Small intestine (tissue), 7 donors: ENCODE measurements at regions not wholly inside any gene's neighbourhood (a gene's known extent, or its start where the extent isn't known, plus 50 kb on each side); places are given as distances from the start of the nearest gene placed in this dataset.

Experiments
- DNase-seq, 2 donors: peaks; one replicate each; pipeline versions ENCODE4 v3.0.0 to v3.0.0-alpha.2; 2013
- FAIRE-seq: peaks from 2 replicates; lab custom pipeline; 2012; peaks lifted over from hg19 to GRCh38; lab: Jason Lieb, UNC
- H3K27ac ChIP-seq, 3 donors: one replicate each; pipeline ENCODE4 v1.5.1; 2013; ENCODE audit warnings: low read length in 2 of 3, mild to moderate bottlenecking in 2 of 3, control low read depth in 1 of 3, inconsistent platforms in 1 of 3, low read depth in 1 of 3, moderate library complexity in 1 of 3
- H3K27me3 ChIP-seq, 3 donors: one replicate each; pipeline ENCODE4 v1.6.1; 2013; ENCODE audit warnings: low read length in 3 of 3, inconsistent platforms in 1 of 3; ENCODE audit not compliant: control insufficient read depth in 3 of 3, insufficient read depth in 3 of 3
- H3K36me3 ChIP-seq, 3 donors: one replicate each; pipeline ENCODE4 v1.6.1; 2013; ENCODE audit warnings: low read length in 3 of 3, inconsistent platforms in 1 of 3, low read depth in 1 of 3, mild to moderate bottlenecking in 1 of 3, moderate library complexity in 1 of 3; ENCODE audit not compliant: control insufficient read depth in 3 of 3, insufficient read depth in 2 of 3
- H3K4me1 ChIP-seq, 3 donors: one replicate each; pipeline ENCODE4 v1.6.1; 2013; ENCODE audit warnings: low read length in 2 of 3, inconsistent platforms in 1 of 3, low read depth in 1 of 3, mild to moderate bottlenecking in 1 of 3, moderate library complexity in 1 of 3; ENCODE audit not compliant: control insufficient read depth in 3 of 3, insufficient read depth in 2 of 3
- H3K4me3 ChIP-seq, 3 donors: one replicate each; pipeline ENCODE4 v1.5.1; 2013; ENCODE audit warnings: low read length in 3 of 3, control low read depth in 1 of 3, inconsistent platforms in 1 of 3, low read depth in 1 of 3, mild to moderate bottlenecking in 1 of 3, moderate library complexity in 1 of 3
- H3K9me3 ChIP-seq, 2 donors: one replicate each; pipeline ENCODE4 v1.6.1; 2013; ENCODE audit warnings: low read depth in 1 of 2, low read length in 1 of 2; ENCODE audit not compliant: control insufficient read depth in 2 of 2, insufficient read depth in 1 of 2
- WGBS, 3 donors: extraction: QIAGEN DNeasy Blood & Tissue Kit; methylation state at CpG; one replicate each; pipeline ENCODE4 v1.1.7; 2013; 5-methylcytosine and 5-hydroxymethylcytosine counted together
- donor health status: healthy with polysubstance abuse.
- donor health status: control.
- donor health status: control.
- donor health status: Bipolar disorder and iron deficiency.
- donor health status: healthy.

DNA sequence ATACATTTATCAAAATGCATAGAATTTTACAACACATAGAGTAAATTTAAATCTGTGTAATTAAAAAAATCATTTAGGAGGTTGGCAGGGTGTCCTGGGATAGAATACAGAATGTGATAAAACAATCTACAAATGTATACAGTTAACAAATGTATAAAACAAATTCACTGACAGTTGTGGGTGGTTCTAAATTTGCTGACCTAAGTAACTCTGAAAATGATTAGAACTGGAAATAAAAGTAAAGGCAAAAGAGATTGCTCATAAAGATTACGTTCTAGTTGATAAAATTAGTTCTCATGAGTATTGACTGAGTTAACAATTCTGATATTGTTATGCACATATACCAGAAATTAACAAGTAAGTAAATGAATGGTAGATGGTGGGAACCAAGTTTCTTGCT is 1827.3 kb upstream of the FLRT2 start:
- DNase-seq = no peak

DNA sequence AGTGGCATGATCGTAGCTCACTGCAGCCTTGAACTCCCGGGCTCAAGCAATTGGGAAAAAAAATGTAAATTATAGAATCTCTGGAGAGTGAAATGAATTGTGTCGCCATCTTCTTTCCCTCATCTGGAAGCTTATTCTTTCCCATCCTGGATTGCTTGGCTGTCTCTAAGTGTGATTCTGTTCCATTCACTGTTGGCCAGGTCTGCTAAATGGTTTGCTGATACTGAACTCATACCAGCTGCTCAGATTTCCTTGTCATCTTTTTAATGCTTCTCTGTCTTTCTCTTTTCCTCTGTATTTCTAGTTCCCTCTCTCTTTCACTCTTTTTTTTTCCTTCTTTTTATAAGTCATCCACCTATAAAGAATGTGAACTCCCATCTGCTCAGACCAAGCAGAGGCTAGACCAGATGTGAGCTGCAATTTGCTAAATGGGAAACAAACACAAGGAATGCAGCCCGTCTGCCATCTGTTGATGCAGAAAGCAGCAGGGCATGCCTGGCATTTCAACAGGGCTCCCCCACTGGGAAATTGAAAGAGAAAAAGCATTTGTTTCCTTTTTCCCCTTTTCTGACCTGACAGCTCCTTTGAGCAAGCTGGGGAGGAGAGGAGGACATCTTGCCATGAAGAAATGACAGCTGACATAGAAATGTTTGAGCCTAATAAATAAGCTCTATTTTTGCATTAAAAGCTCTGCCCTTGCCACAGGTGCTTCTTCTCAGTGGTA is 1823.6 kb upstream of the FLRT2 start:
- 74 to 86% (median 78%) methylated on average over 4 of the region's 4 CpGs for WGBS, 3 donors
- Histone ChIP-seq H3K4me3 (no peak overlapping the region), H3K27ac (no peak overlapping the region), H3K9me3 (peaks cover 0 to 1% of the 10 kb centered on the region in 2 donors), H3K4me1 (no peaks in the 10 kb centered on the region), H3K36me3 (no peaks in the 10 kb centered on the region), H3K27me3 (no peaks in the 10 kb centered on the region)
- no peak for DNase-seq
- FAIRE-seq = no peak

More for the DNA sequence above, 1827.3 kb upstream of the FLRT2 start:
- H3K9me3 ChIP-seq = peaks cover 0 to 1% of the 10 kb centered on the region in 2 donors
- 42 to 72% (median 55%) methylated on average over 1 of the region's 1 CpG for WGBS, 3 donors
- no peak overlapping the region for H3K27ac ChIP-seq
- FAIRE-seq = no peak
- no peaks in the 10 kb centered on the region for H3K4me1 ChIP-seq
- no peaks in the 10 kb centered on the region for H3K36me3 ChIP-seq
- no peak overlapping the region for H3K4me3 ChIP-seq
- no peaks in the 10 kb centered on the region for H3K27me3 ChIP-seq

DNA sequence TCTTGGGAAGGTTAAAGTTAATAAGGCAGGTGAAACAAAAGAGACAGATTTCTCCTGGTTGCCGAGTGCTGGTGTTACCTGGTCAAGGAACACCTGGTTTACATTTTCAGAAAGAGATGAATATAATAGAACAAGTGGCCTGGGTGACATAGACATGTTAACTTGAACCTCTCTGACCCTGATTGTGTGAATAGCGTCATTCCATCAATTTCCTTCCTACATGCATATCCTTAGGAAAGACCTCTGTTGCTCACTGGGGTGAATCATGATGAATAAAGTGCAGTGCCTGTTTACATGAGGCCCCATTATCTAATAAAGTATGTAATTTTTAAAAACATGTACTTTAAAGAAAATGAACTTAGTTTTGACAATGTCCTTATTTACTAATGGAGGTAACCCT is 1822.9 kb upstream of the FLRT2 start:
- DNase-seq (no peak), FAIRE-seq (no peak)
- Histone ChIP-seq H3K27me3 (no peaks in the 10 kb centered on the region), H3K27ac (no peak overlapping the region), H3K4me1 (no peaks in the 10 kb centered on the region), H3K9me3 (peaks cover 0 to 1% of the 10 kb centered on the region in 2 donors), H3K4me3 (no peak overlapping the region), H3K36me3 (no peaks in the 10 kb centered on the region)
- WGBS, 3 donors = 77 to 84% (median 81%) methylated on average over 2 of the region's 2 CpGs

DNA sequence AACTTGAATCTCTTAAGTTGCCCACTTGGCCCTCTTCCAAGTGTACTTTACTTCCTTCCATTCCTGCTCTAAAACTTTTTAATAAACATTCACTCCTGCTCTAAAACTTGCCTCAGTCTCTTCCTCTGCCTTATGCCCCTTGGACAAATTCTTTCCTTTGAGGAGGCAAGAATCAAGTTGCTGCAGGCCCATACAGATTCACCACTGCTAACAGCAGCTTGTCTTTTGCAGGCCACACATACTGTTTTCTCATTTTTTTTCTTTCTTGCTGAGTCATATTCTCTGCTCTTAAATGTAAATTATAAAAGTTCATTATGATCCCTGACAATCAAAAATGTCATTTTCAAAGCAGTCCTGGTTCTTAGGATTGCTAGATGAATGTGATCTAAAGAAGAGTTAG is 1820.8 kb upstream of the FLRT2 start:
- H3K4me1 ChIP-seq = no peaks in the 10 kb centered on the region
- no peaks in the 10 kb centered on the region for H3K27me3 ChIP-seq
- H3K9me3 ChIP-seq = peaks cover 0 to 3% of the 10 kb centered on the region in 2 donors
- no peak overlapping the region for H3K4me3 ChIP-seq
- DNase-seq (no peak), FAIRE-seq (no peak)
- no peak overlapping the region for H3K27ac ChIP-seq
- no peaks in the 10 kb centered on the region for H3K36me3 ChIP-seq

DNA sequence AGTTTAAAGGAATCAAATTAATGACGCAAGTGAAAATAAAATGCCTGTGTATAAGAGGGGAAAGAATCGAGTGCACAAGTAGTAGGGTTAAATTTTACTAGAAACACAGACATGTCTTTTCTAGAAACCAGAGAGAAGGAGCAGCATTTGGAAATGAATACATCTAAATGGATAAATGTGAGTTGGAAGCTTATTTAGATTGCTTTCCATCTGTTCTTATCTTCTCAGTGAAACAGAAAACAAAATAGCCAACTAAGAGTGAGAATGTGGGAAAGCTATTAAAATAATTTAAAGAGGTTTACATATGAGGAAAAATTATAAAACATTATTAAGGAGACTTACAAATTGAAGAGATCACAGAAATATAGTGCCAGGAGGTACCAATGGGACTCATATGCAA is 1818.9 kb upstream of the FLRT2 start:
- Histone ChIP-seq H3K4me1 (no peaks in the 10 kb centered on the region), H3K27ac (no peak overlapping the region), H3K36me3 (no peaks in the 10 kb centered on the region), H3K4me3 (no peak overlapping the region), H3K27me3 (no peaks in the 10 kb centered on the region), H3K9me3 (peaks cover 0 to 3% of the 10 kb centered on the region in 2 donors)
- no peak for DNase-seq
- WGBS, 3 donors = 84 to 91% (median 90%) methylated on average over 2 of the region's 2 CpGs
- FAIRE-seq = no peak

DNA sequence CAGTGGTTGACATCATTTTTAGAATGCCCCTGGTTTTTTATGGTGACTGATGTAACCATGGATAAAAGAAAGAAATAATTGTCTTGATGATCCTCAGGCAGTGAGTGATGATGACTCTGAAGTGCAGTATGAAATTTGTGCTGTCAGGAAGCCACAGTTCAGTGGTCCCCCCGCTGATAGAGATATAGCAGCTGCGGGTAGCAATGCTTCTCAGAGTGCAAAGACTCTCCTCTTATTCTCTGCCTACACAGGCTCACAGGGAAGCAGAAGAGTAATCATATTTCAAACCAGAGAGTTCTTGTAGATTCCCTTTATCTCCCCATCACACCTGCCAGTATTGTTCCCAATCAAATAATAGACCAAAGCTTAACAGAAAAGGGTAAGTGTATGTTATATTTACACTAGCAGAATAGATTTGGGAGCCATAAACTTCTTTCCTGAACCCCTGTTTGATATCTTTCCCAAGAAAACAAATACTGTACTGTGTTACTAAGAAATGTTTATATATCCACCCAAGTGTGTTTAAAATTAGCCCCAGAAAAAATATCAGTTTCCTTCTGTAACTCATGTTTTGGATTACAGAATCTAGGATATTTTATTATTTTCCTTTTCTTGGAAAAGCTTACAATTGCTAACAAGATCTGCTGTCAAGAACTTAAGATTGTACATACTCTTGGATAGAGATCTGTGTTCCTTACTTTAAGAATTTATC is 1817.4 kb upstream of the FLRT2 start:
- 56 to 66% (median 59%) methylated on average over 2 of the region's 2 CpGs for WGBS, 3 donors
- Histone ChIP-seq H3K4me3 (no peak overlapping the region), H3K27me3 (no peaks in the 10 kb centered on the region), H3K27ac (no peak overlapping the region), H3K4me1 (no peaks in the 10 kb centered on the region), H3K9me3 (peaks cover 0 to 2% of the 10 kb centered on the region in 2 donors), H3K36me3 (no peaks in the 10 kb centered on the region)
- no peak for FAIRE-seq
- DNase-seq = no peak

DNA sequence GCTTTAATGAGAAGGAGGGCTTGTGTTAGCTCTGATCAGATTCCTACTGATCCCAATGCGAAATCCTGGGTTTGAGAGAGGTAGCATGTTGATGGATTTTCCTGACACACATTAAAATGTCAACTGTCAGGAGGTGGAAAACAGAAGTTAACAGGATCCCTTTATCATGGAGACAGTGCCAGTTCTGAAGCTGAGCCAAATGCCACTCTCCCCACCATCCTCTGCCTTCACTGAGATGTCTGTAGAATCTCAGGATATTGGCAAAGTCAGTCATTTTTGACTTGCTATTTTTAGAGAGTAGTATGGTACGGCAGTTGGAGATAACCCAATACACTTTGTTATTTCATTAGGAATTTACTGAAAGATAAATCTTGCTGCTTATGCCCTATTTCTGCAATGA is 1816.2 kb upstream of the FLRT2 start:
- no peak for DNase-seq
- Histone ChIP-seq H3K27me3 (no peaks in the 10 kb centered on the region), H3K4me3 (no peak overlapping the region), H3K27ac (no peak overlapping the region), H3K9me3 (peaks cover 0 to 2% of the 10 kb centered on the region in 2 donors), H3K36me3 (no peaks in the 10 kb centered on the region), H3K4me1 (no peaks in the 10 kb centered on the region)
- FAIRE-seq = no peak
- WGBS, 3 donors = 42 to 57% (median 55%) methylated on average over 2 of the region's 2 CpGs

DNA sequence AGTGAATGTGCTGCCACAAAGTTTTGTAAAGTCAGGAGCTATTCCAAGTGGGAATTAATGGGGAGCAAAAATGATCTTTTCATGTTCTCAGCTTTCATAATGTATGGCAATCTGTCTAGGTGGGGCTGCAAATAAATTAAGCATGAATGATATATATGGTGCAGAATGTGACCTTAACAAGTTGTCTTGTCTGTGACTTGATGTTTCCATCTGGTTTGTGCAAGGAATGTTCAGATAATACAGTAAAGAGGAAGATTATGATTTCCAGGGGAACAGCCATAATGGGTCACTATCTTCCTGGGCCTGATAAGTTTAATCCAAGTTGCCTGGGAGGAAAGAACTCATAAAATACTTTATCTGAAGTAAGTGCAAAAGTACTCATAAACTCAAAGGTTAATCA is 1815.8 kb upstream of the FLRT2 start:
- H3K4me3 ChIP-seq = no peak overlapping the region
- DNase-seq = peak in 1 of 2 donors; percentile 15
- no peaks in the 10 kb centered on the region for H3K36me3 ChIP-seq
- H3K27me3 ChIP-seq = no peaks in the 10 kb centered on the region
- no peak for FAIRE-seq
- H3K9me3 ChIP-seq = peaks cover 0 to 2% of the 10 kb centered on the region in 2 donors
- no peaks in the 10 kb centered on the region for H3K4me1 ChIP-seq
- no peak overlapping the region for H3K27ac ChIP-seq
